ENCODE measurements at regions not wholly inside any gene's neighbourhood (a gene's known extent, or its start where the extent isn't known, plus 50 kb on each side); places are given as distances from the start of the nearest gene placed in this dataset.

DNA sequence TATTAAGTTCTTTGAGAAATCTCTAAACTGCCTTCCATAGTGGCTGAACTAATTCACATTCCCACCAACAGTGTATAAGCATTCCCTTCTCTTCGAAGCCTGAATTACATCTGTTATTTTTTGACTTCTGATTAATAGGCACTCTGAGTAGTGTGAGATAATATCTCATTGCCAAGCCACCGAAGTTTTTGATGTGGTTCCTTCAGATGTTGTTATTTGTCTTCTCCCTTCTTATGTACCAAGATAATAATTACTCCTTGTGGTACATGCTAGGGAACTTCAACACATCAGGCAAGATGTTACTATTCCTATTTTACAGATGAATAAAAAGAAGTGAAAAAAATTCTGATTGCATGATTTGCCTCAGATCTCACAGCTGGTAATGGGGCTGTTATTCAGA is 70.9 kb downstream of the KCTD12 start:
- ChIA-PET CTCF (interaction anchor here (1.2 to 1.5 kb wide), 2 partner anchors 17 to 147 kb away, joined by 3 read pairs; no protein-coding TSS in a partner anchor), POLR2A (no interaction called here)
- no peak overlapping the region for H3K4me3 ChIP-seq (replicated peaks in 1 of 3; ENCODE audit: insufficient read depth in 1 of 3, low read depth in 1 of 3, low read length in 3 of 3)
- H3K36me3 ChIP-seq (ENCODE audit: control insufficient read depth in 2 of 2, extremely low read depth in 1 of 2, insufficient read depth in 2 of 2, low read length in 2 of 2) = no peaks in the 10 kb centered on the region
- no peaks in the 10 kb centered on the region for H3K79me2 ChIP-seq (ENCODE audit: control insufficient read depth, insufficient read depth, low read length)
- no peaks in the 10 kb centered on the region for H3K9me1 ChIP-seq (replicated peaks; ENCODE audit: control insufficient read depth, extremely low read depth, insufficient read depth, low read length)
- H3K9me3 ChIP-seq (replicated peaks; ENCODE audit: control insufficient read depth, insufficient read depth, low read length) = no peaks in the 10 kb centered on the region
- H3K4me1 ChIP-seq (ENCODE audit: control insufficient read depth, extremely low read depth, insufficient read depth, low read length) = no peaks in the 10 kb centered on the region
- no peak for DNase-seq (ENCODE audit: low read depth, low spot score)
- no peak for TF ChIP-seq GATA2 (IDR thresholded peaks at IDR 0.05; ENCODE audit: insufficient read depth, insufficient read length, low read depth, low read length)
- H3K9ac ChIP-seq (replicated peaks; ENCODE audit: extremely low read depth, insufficient read depth, low read length) = no peak overlapping the region
- intact Hi-C loops (cut with micrococcal nuclease) (no loop called here), dilution Hi-C loops (cut with MboI; ENCODE audit: extremely low pct_ligation_motif_present, low sequenced_read_pairs) (no loop called here)
- no peaks in the 10 kb centered on the region for H3K27me3 ChIP-seq (ENCODE audit: control insufficient read depth in 2 of 2, insufficient read depth in 2 of 2, low read length in 2 of 2)
- H3K4me2 ChIP-seq (ENCODE audit: insufficient read depth, low read length) = no peak overlapping the region
- H4K20me1 ChIP-seq (replicated peaks; ENCODE audit: control insufficient read depth, extremely low read depth, insufficient read depth, low read length) = no peaks in the 10 kb centered on the region
- BruUV-seq (replicated peaks) = no TSS peak
- no peak for FAIRE-seq
- H2AFZ ChIP-seq (ENCODE audit: low read depth, low read length) = no peak overlapping the region
- no peak overlapping the region for H3K27ac ChIP-seq (ENCODE audit: insufficient read depth, low read depth, low read length)

- Histone ChIP-seq H3K9ac (replicated peaks; ENCODE audit: extremely low read depth, insufficient read depth, low read length) (no peak overlapping the region), H3K9me1 (replicated peaks; ENCODE audit: control insufficient read depth, extremely low read depth, insufficient read depth, low read length) (no peaks in the 10 kb centered on the region), H3K27ac (ENCODE audit: insufficient read depth, low read depth, low read length) (no peak overlapping the region), H3K79me2 (ENCODE audit: control insufficient read depth, insufficient read depth, low read length) (no peaks in the 10 kb centered on the region), H3K36me3 (ENCODE audit: control insufficient read depth in 2 of 2, extremely low read depth in 1 of 2, insufficient read depth in 2 of 2, low read length in 2 of 2) (no peaks in the 10 kb centered on the region), H3K9me3 (replicated peaks; ENCODE audit: control insufficient read depth, insufficient read depth, low read length) (peaks cover 2% of the 10 kb centered on the region), H3K27me3 (ENCODE audit: control insufficient read depth in 2 of 2, insufficient read depth in 2 of 2, low read length in 2 of 2) (no peaks in the 10 kb centered on the region), H3K4me2 (ENCODE audit: insufficient read depth, low read length) (no peak overlapping the region), H2AFZ (ENCODE audit: low read depth, low read length) (no peak overlapping the region), H3K4me1 (ENCODE audit: control insufficient read depth, extremely low read depth, insufficient read depth, low read length) (peaks cover 6% of the 10 kb centered on the region), H4K20me1 (replicated peaks; ENCODE audit: control insufficient read depth, extremely low read depth, insufficient read depth, low read length) (no peaks in the 10 kb centered on the region), H3K4me3 (replicated peaks in 1 of 3; ENCODE audit: insufficient read depth in 1 of 3, low read depth in 1 of 3, low read length in 3 of 3) (no peak overlapping the region)
- POLR2A ChIA-PET = no interaction called here
- intact Hi-C loops (cut with micrococcal nuclease) = no loop called here
- dilution Hi-C loops (cut with MboI; ENCODE audit: extremely low pct_ligation_motif_present, low sequenced_read_pairs) = no loop called here
- no TSS peak for BruUV-seq (replicated peaks)
- TF ChIP-seq JUN (IDR thresholded peaks at IDR 0.05; ENCODE audit: borderline replicate concordance, insufficient read depth, insufficient read length, low read depth) (no peak), POLR2A (IDR thresholded peaks at IDR 0.05; ENCODE audit: low read depth, low read length) (no peak), POLR2AphosphoS5 (IDR thresholded peaks at IDR 0.05; ENCODE audit: insufficient read depth, low read depth, low read length) (no peak), GATA2 (IDR thresholded peaks at IDR 0.05; ENCODE audit: insufficient read depth, insufficient read length, low read depth, low read length) (no peak), FOS (IDR thresholded peaks at IDR 0.05; ENCODE audit: borderline replicate concordance, insufficient read depth, low read length) (no peak), EZH2 (IDR thresholded peaks at IDR 0.05; ENCODE audit: borderline replicate concordance, low read depth, low read length, severe bottlenecking) (no peak), MYC (IDR thresholded peaks at IDR 0.05; ENCODE audit: low read depth, low read length) (no peak)
- TF ChIP-seq, protein P1, sequence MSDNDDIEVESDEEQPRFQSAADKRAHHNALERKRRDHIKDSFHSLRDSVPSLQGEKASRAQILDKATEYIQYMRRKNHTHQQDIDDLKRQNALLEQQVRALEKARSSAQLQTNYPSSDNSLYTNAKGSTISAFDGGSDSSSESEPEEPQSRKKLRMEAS (IDR thresholded peaks at IDR 0.05; ENCODE audit: insufficient read depth, insufficient read length) = no peak
- TF ChIP-seq, protein P2, sequence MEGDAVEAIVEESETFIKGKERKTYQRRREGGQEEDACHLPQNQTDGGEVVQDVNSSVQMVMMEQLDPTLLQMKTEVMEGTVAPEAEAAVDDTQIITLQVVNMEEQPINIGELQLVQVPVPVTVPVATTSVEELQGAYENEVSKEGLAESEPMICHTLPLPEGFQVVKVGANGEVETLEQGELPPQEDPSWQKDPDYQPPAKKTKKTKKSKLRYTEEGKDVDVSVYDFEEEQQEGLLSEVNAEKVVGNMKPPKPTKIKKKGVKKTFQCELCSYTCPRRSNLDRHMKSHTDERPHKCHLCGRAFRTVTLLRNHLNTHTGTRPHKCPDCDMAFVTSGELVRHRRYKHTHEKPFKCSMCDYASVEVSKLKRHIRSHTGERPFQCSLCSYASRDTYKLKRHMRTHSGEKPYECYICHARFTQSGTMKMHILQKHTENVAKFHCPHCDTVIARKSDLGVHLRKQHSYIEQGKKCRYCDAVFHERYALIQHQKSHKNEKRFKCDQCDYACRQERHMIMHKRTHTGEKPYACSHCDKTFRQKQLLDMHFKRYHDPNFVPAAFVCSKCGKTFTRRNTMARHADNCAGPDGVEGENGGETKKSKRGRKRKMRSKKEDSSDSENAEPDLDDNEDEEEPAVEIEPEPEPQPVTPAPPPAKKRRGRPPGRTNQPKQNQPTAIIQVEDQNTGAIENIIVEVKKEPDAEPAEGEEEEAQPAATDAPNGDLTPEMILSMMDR (IDR thresholded peaks at IDR 0.05; ENCODE audit: extremely low read depth in 1 of 2, insufficient read depth in 1 of 2, low read depth in 1 of 2, low read length in 2 of 2) = no peak
- FAIRE-seq (no peak), DNase-seq (ENCODE audit: low read depth, low spot score) (no peak)
- CTCF ChIA-PET = interaction anchor here (0.6 to 1.9 kb wide), 6 partner anchors 15 to 945 kb away, joined by 3 to 10 read pairs (median 4); no protein-coding TSS in a partner anchor
Observed at GRCh38 chr13:76813891-76814290, 72.3 kb downstream of the KCTD12 start.

All from endothelial cell of umbilical vein (primary cell).